WI38 (cell line): ENCODE measurements at regions not wholly inside any gene's neighbourhood (a gene's known extent, or its start where the extent isn't known, plus 50 kb on each side); places are given as distances from the start of the nearest gene placed in this dataset.

ENCODE experiments used
- H3K4me3 ChIP-seq: 2 replicates; pipeline ENCODE4 v1.5.1; 2011; ENCODE audit warnings: low read depth, mild to moderate bottlenecking, control low read depth, low read length
- TF ChIP-seq, protein P1 (sequence below): IDR thresholded peaks from 2 replicates; pipeline ENCODE4 v1.5.1; 2012; ENCODE audit warnings: low read depth, mild to moderate bottlenecking, control low read depth, low read length

DNA sequence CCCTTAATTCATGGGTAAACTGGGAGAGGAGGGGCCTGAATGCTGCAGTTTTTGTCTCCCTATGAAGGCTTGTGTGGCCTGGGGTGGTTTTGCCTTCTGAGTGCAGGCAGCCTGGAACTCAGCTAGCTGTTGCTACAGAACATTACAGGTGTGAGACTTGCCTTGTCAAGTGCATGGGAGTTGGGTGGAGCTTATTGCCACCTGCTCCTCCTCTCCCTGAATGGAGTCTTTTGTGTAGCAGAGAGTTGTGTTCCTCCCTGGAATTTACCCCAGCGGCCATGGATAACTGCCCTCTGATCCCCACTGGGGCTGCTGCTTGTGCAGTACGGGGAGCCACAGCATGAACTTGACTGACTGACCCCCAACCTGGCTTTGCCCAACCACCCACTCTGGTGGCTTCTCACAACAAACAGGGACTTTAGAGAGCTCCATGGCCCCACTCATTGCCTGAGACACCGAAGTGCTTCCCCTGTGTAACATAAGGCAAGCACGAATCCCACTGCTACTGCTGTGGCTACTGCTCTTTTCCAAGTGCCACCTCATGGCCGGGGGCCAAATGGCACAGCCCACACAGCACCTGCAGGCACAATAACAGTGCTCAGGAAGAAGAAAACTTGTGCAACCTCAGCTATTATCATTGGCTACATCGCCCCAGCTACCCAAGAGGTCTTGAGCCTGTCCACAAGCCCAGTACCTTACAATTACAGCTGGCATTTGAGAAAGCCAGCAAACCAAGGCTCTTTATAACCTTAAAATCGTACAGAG, 942.9 kb downstream of the CDH18 start:
- no peak overlapping the region for H3K4me3 ChIP-seq
- TF ChIP-seq, protein P1, sequence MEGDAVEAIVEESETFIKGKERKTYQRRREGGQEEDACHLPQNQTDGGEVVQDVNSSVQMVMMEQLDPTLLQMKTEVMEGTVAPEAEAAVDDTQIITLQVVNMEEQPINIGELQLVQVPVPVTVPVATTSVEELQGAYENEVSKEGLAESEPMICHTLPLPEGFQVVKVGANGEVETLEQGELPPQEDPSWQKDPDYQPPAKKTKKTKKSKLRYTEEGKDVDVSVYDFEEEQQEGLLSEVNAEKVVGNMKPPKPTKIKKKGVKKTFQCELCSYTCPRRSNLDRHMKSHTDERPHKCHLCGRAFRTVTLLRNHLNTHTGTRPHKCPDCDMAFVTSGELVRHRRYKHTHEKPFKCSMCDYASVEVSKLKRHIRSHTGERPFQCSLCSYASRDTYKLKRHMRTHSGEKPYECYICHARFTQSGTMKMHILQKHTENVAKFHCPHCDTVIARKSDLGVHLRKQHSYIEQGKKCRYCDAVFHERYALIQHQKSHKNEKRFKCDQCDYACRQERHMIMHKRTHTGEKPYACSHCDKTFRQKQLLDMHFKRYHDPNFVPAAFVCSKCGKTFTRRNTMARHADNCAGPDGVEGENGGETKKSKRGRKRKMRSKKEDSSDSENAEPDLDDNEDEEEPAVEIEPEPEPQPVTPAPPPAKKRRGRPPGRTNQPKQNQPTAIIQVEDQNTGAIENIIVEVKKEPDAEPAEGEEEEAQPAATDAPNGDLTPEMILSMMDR = no peak

DNA sequence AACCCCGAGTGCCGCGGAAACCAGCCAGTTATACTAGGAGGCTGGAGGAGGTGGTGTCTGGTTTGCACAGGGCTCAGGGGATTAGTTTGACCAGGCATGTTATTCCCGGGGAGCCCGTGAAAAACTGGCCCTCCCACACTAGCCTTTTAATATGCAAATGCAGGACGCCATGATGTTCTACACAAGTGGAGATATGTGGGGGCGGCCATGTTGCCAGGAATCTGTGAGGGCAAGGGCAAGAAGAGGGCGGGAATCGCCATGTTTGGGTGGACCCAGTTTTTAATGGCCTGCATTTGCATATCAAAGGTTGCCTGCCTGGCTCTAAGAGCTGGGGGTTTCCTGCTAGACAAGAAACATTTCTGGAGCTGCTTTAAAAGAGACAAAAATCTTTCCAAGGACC, 940.7 kb downstream of the CDH18 start:
- TF ChIP-seq, protein P1 = no peak
- no peak overlapping the region for H3K4me3 ChIP-seq

DNA sequence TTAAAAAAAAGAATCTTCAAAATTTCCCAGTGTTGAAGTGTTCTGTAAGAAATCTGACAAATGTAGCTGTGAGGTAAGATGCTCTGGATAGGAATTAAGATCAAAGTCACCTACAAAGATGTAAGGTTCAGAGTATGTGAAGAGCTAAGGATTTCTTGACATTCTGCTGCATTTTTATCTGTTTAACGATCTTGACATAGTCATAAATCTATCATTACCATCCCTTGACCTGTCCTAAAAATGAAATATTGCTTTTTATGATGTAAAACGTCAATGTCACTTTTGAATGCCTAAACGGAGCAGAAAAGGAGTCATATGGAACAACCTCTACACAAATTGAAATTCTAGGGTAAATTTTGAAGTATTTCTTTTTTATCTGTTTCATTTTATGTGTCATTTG, 939.3 kb downstream of the CDH18 start:
- H3K4me3 ChIP-seq = no peak overlapping the region
- TF ChIP-seq, protein P1 = no peak

DNA sequence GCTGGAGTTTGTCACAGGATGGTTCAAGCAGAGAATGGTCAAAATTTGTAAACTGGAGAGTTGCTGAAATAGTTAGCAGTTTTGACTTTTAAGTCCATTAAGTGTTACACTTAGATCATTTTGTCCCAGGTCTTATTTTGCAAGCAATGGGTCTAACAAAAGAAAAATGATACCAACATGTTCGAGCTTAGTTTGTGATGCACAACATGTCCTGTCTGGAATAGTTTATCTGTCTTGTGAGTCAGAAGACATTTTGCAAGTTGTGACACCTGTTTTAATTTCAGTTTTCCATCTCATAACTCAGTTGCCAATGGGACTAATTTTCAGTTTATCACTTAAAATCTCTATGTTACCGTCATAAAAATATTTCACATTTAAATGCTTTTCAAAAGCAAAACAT, 929.8 kb downstream of the CDH18 start:
- no peak overlapping the region for H3K4me3 ChIP-seq
- TF ChIP-seq, protein P1 = no peak

DNA sequence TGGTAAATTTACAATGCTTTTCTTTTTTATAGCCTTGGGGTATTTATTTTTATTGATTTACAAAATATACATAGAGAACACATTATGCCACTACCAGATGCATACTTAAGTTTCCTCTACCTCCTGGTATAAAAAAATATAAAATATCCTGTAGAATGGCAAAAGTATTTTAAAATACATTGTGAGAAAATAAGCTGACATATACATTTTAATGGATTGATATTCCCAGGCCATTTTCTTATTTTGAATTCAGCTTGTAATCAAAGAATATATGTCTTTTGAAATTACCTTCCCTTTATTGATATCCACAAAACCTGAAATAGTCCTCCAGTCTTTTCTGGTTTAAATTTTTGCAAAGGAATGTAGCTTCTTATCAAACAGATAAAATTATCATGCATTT, 923.9 kb downstream of the CDH18 start:
- TF ChIP-seq, protein P1 = no peak
- H3K4me3 ChIP-seq = no peak overlapping the region

DNA sequence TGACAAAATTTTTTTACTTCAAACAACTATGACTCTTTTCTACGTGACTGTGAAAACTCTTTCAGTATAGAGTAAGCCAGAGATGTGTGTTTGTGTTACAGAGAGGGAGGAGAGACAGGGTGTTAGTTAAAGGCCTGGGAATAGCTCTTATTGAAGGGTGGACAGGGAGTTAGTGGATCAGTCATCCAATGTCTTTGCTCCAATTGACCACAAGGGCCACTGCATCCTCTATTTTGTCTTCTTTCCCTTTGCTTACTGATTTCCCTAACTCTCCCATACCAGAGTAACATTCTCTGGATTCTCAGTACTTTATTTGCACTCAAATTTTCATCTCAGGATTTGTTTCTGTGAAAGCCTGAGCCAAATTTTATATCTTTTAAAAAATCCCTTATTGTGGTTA, 920.3 kb downstream of the CDH18 start:
- TF ChIP-seq, protein P1 = no peak
- H3K4me3 ChIP-seq = no peak overlapping the region

DNA sequence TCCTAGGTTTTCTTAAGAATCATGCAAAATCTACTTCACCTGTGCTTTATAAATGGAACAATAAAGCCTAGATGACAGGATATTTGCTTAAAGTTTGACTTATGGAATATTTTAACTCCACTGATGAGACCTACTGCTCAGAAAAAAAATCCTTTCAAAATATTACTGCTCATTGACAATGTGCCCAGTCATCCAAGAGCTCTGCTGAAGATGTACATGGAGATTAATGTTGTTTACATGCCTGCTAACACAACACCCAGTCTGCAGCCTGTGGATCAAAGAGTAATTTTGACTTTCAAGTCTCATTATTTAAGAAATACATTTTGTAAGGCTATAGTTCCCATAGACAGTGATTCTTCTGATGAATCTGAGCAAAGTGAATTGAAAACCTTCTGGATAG, 889.6 kb downstream of the CDH18 start:
- H3K4me3 ChIP-seq = no peak overlapping the region
- TF ChIP-seq, protein P1 = no peak
